OCI-LY7 (cell line): ENCODE measurements at regions not wholly inside any gene's neighbourhood (a gene's known extent, or its start where the extent isn't known, plus 50 kb on each side); places are given as distances from the start of the nearest gene placed in this dataset.

Experiments
- BruUV-seq: library from RNA; stranded (reverse); fragments of 400-500 nt; replicated peaks from 2 replicates; lab custom pipeline; 2021; lab: Mats Ljungman, UMichigan
- CTCF ChIA-PET: fragments of 300-600 bp; sonication (Branson Sonifier 250); formaldehyde crosslinking; loops from one replicate; lab custom pipeline; 2022; ENCODE audit warnings: antibody characterized with exemption; ENCODE audit not compliant: unreplicated experiment; lab: Charles Lee
- POLR2A ChIA-PET: fragments of 300-600 bp; sonication (Branson Sonifier 250); formaldehyde crosslinking; loops from one replicate; lab custom pipeline; 2022; ENCODE audit warnings: antibody characterized with exemption; lab: Charles Lee
- DNase-seq: peaks from one replicate; pipeline ENCODE4 v3.0.0-alpha.2; 2015; ENCODE audit warnings: low spot score
- H2AFZ ChIP-seq: fragments of 200-600 bp; sonication (generic), shearing (Covaris generic); 2 replicates; pipeline ENCODE4 v1.6.1; 2014; ENCODE audit warnings: mild to moderate bottlenecking, antibody characterized with exemption, low read length, moderate library complexity
- H3K27ac ChIP-seq: fragments of 200-600 bp; sonication (generic); 2 replicates; pipeline ENCODE4 v1.5.1; 2014; ENCODE audit warnings: mixed run types, low read depth, mild to moderate bottlenecking, moderate library complexity, low read length, inconsistent platforms; ENCODE audit not compliant: poor library complexity, severe bottlenecking
- H3K36me3 ChIP-seq: fragments of 200-600 bp; sonication (generic); 2 replicates; pipeline ENCODE4 v1.6.1; 2014; ENCODE audit warnings: mild to moderate bottlenecking, antibody characterized with exemption, low read length, moderate library complexity, mixed read lengths; ENCODE audit not compliant: insufficient read depth
- H3K4me1 ChIP-seq: fragments of 200-600 bp; sonication (generic); 2 replicates; pipeline ENCODE4 v1.5.1; 2014; ENCODE audit warnings: mild to moderate bottlenecking, low read length; ENCODE audit not compliant: insufficient read depth, poor library complexity, severe bottlenecking
- H3K4me2 ChIP-seq: fragments of 200-600 bp; sonication (generic); 2 replicates; pipeline ENCODE4 v1.6.1; 2014; ENCODE audit warnings: mild to moderate bottlenecking, low read length
- H3K4me3 ChIP-seq: fragments of 200-600 bp; sonication (generic); 2 replicates; pipeline ENCODE4 v1.5.1; 2014; ENCODE audit warnings: mild to moderate bottlenecking, low read depth, low read length; ENCODE audit not compliant: poor library complexity, severe bottlenecking
- H3K79me2 ChIP-seq: fragments of 200-600 bp; sonication (generic); 2 replicates; pipeline ENCODE4 v1.6.1; 2016; ENCODE audit warnings: low read depth, mild to moderate bottlenecking, low read length, moderate library complexity, mixed read lengths; ENCODE audit not compliant: insufficient read depth
- H3K9me2 ChIP-seq: fragments of 200-600 bp; sonication (generic); 2 replicates; pipeline ENCODE4 v1.6.1; 2016; ENCODE audit warnings: mild to moderate bottlenecking, low read length, mixed read lengths; ENCODE audit not compliant: insufficient read depth
- H3K9me3 ChIP-seq: fragments of 200-600 bp; sonication (generic); 2 replicates; pipeline ENCODE4 v1.6.1; 2014; ENCODE audit warnings: mild to moderate bottlenecking, mixed run types, low read length, mixed read lengths
- H4K20me1 ChIP-seq: fragments of 200-600 bp; sonication (generic); 2 replicates; pipeline ENCODE4 v1.6.1; 2014; ENCODE audit warnings: mild to moderate bottlenecking, antibody characterized with exemption, low read length, moderate library complexity, mixed read lengths; ENCODE audit not compliant: insufficient read depth
- CTCF ChIP-seq: fragments of 200-600 bp; sonication (generic); conservative IDR thresholded peaks from 2 replicates; pipeline ENCODE4 v1.5.1; 2014; ENCODE audit warnings: mild to moderate bottlenecking, antibody characterized with exemption, low read length, moderate library complexity, mixed read lengths
- EZH2phosphoT487 ChIP-seq: fragments of 200-600 bp; sonication (generic); IDR thresholded peaks from 2 replicates; pipeline ENCODE4 v1.6.1; 2018; ENCODE audit warnings: low read depth, borderline replicate concordance, mild to moderate bottlenecking, mixed run types, antibody characterized with exemption, low read length, moderate library complexity, mixed read lengths
- intact Hi-C: fragments of 100-400 bp; cut with micrococcal nuclease; formaldehyde crosslinking; loops from one replicate; pipeline ENCODE4 v1.10.0; 2022; ENCODE audit not compliant: unreplicated experiment

- Histone ChIP-seq H3K4me2 (no peak overlapping the region), H3K9me3 (no peaks in the 10 kb centered on the region), H3K4me1 (peaks cover 13% of the 10 kb centered on the region), H4K20me1 (no peaks in the 10 kb centered on the region), H2AFZ (no peak overlapping the region), H3K27ac (no peak overlapping the region), H3K9me2 (no peaks in the 10 kb centered on the region), H3K36me3 (no peaks in the 10 kb centered on the region), H3K4me3 (no peak overlapping the region), H3K79me2 (no peaks in the 10 kb centered on the region)
- POLR2A ChIA-PET = interaction anchor here (1.1 kb wide), 1 partner anchor 13 kb away, joined by 5 read pairs; no protein-coding TSS in a partner anchor
- DNase-seq = no peak
- intact Hi-C loops = no loop called here
- TF ChIP-seq EZH2phosphoT487 (no peak), CTCF (no peak)
- no TSS peak for BruUV-seq
- CTCF ChIA-PET = no interaction called here
These were observed 253.6 kb downstream of the OPA1 start for GRCh38 chr3:193846569-193846968.

- intact Hi-C loops = no loop called here
- POLR2A ChIA-PET = interaction anchor here (0.6 to 0.7 kb wide), 3 partner anchors 24 to 128 kb away, joined by 3 to 4 read pairs (median 3); no protein-coding TSS in a partner anchor
- H4K20me1 ChIP-seq = no peaks in the 10 kb centered on the region
- H3K79me2 ChIP-seq = no peaks in the 10 kb centered on the region
- H3K4me3 ChIP-seq = no peak overlapping the region
- H3K27ac ChIP-seq = no peak overlapping the region
- no peaks in the 10 kb centered on the region for H3K9me2 ChIP-seq
- BruUV-seq = no TSS peak
- H3K4me2 ChIP-seq = no peak overlapping the region
- H3K4me1 ChIP-seq = peaks cover 5% of the 10 kb centered on the region
- TF ChIP-seq CTCF = no peak
- no peak for TF ChIP-seq EZH2phosphoT487
- H3K9me3 ChIP-seq = no peaks in the 10 kb centered on the region
- no peak for DNase-seq
- no peaks in the 10 kb centered on the region for H3K36me3 ChIP-seq
- CTCF ChIA-PET = no interaction called here
- no peak overlapping the region for H2AFZ ChIP-seq
These were observed 254.4 kb downstream of the OPA1 start for GRCh38 chr3:193847402-193847801.

- no peaks in the 10 kb centered on the region for H3K9me3 ChIP-seq
- no peak overlapping the region for H3K4me3 ChIP-seq
- H3K27ac ChIP-seq = no peak overlapping the region
- ChIA-PET CTCF (no interaction called here), POLR2A (no interaction called here)
- H3K36me3 ChIP-seq = no peaks in the 10 kb centered on the region
- no peak for DNase-seq
- no peak overlapping the region for H2AFZ ChIP-seq
- no peak overlapping the region for H3K4me2 ChIP-seq
- no peaks in the 10 kb centered on the region for H4K20me1 ChIP-seq
- intact Hi-C loops = no loop called here
- peaks cover 3% of the 10 kb centered on the region for H3K4me1 ChIP-seq
- BruUV-seq = no TSS peak
- H3K9me2 ChIP-seq = no peaks in the 10 kb centered on the region
- no peaks in the 10 kb centered on the region for H3K79me2 ChIP-seq
- TF ChIP-seq EZH2phosphoT487 (no peak), CTCF (no peak)
These were observed 255.5 kb downstream of the OPA1 start for GRCh38 chr3:193848547-193848946.
